HuH-7.5 (cell line): ENCODE measurements at regions not wholly inside any gene's neighbourhood (a gene's known extent, or its start where the extent isn't known, plus 50 kb on each side); places are given as distances from the start of the nearest gene placed in this dataset.

Source experiments
- DNase-seq: peaks from one replicate; pipeline ENCODE4 v3.0.0; 2011; ENCODE audit warnings: low spot score

DNA sequence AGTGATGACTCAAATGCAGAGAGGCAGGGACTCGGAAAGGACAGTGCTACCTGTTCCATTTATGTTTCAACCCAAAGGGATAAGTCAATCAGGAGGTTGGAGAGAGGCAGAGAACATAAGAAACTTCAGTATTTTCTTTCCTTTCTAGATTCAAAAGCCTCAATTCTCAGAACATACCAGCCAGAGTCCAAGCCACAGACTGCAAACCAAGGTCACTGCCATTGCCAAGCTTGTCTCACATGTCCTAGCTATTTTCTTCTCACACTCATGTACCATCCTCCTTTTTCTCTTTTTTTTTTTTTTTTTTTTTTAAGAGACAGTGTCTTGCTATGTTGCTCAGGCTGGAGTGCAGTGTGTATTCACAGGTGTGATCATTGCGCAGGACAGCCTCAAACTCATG, 111.7 kb upstream of the AKIP1 start:
- DNase-seq: no peak

DNA sequence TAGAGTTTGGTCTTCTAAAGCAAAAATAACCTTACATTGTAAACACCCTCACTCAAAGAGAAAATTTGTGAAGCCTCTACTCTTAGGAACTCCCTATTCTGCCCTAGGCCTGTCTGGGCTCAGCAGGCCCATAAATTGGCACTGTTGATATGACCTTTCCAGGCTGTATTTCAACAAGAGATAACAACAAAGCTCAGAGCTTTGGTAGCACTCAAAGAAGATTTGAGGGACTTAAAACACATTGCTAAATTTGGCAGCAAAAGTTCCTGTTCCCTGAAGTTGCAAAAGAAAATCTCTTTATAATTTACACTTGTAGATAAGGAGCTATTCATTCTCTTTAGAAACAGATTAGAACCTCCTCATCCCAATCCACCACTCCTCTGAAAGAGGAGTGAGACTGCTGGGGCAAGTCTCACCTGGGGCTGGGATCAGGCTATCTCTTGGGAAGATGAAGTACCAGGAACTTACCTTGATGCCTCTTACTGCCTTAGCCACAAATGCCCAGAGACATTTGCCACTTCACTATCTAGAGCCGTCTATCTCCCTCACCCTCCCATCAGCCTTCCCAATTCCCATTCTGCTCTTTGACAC, 110.4 kb upstream of the AKIP1 start:
- DNase-seq: no peak

DNA sequence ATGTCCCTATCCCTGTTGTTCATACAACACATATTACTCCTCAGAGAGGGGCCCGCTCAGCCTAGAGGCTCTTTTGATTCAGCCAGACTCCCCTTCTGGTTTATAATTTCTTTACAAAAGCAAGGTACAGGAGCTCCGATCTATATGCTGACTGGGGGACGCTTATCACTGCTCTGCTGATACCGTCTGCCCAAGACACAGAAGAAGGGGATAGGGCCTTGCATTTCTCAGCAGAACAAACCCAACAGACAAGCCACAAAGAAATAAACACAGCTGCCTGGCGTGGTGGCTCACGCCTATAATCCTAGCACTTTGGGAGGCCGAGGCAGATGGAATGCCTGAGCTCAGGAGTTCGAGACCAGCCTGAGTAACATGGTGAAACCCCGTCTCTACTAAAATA, 109.9 kb upstream of the AKIP1 start:
- no peak for DNase-seq

DNA sequence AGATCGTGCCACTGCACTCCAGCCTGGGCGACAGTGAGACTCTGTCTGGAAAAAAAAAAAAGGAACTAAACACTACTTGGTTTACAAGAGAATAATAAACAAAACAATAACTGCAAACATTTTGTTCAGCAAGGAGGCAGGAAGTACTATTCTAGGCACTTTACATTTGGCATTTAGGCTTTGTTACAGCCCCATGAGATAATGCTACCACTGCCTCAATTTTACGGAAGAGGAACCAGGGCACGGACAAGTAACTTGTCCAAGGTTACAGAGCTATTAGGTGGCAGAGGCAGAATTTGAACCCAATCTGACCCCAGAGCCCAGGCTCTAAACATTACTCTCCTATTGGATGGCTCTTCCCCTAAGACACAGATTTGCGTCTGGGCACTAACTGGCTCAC, 108.7 kb upstream of the AKIP1 start:
- DNase-seq: no peak

DNA sequence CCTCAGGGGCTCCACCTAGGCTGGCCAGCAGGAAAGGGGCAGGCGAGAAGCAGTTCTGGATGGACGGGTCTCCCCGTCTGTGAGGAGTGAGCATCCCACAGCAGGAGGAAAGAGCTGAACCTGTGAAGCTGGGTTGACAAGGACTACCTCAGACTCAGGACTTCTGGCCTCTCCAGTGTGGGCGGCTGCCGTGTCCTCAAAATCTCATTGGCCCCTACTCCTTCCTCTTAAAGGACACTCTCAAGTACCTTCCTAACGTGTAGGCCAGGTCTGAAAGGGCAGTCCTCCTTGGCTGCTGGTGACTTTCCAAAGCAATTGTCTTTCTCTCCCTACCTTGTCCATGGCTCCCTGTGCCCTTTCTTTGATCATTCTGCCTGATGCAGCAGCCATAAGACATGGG, 107.0 kb upstream of the AKIP1 start:
- no peak for DNase-seq

DNA sequence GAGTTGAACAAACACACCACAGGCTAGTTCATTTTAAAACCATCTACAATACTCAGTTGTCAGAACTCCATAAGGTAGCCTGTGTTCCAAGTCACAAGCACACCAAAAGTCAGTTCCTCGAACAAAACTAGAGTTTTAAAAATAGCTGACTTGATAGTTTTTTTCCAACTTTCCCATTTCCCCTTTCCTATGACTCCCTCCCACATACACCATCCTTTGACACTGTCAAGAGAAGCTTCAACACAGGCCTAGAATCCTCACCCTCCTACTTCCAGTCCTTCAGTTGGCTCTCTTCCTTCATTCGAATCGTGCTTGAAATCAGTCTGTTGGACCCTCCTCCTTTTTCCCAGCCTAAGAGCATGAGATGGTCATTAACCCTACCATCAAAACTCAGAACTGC, 105.7 kb upstream of the AKIP1 start:
- DNase-seq: no peak

DNA sequence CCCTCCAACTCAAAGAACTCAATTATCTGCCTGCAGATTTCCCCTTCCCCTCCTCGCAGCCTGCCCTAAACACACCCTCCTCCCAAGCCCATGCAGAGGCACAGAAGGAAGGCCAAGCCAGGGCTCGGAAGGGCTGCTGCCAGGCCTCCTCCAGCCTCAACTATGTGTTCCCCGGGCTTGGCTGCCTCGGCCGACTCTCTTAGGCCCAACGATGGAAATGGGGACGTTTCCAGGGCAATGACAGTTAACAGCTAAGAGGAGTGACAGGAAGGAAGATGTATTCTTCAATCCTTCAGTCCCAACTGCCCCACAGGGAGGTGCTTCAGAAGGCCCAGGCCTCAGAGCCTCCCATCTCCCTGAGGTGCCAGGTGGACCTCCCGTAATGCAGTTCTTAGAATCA, 104.0 kb upstream of the AKIP1 start:
- no peak for DNase-seq

DNA sequence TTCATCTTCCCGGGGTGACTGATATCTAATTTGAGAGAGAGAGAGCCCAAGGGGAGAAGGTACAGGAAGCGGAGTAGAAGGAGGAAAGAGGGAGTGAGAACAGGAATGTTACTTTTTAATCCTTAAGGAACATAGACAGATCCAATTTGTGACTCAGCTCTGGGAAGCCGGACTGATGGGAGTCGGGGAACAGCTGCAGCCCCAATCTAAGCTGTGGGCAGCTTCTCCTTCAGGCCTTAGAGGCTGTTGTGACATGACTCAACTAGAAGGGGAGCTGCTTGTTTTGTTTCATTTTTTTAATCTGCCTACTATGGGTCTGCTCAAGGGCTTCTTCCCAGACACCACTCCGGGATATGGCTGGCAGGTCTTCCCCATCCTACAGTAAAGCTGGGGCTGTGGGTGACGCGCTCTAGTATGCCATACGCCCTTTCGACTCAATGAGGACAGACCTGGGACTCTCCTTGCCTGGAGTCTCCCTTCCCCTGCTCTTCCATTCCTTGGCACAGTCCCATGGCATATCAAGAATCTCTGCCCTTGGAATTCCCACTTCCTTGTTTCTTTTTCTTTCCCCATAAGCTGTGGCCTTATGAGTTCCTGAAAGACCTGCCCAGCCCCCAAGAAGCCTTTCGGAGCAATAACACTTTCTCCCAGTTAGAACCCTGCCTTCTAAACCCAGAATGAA, 103.3 kb upstream of the AKIP1 start:
- no peak for DNase-seq

DNA sequence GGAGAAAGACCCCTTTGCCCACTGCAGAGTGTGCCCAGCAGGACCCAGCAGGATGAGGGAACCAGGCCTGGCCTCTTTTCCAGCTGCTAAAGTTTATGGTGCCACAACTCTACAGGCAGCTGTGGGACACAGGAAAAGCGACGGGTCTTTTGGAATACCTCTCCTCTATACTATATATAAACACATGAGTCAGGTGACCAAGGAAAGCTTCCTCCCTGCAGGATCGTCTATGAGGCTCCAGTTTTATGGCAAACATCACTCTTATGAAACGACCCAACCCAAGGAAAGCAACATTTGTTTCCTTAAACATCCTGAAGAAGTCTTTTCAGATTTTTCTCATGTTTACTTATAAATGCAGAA, 102.8 kb upstream of the AKIP1 start:
- no peak for DNase-seq

DNA sequence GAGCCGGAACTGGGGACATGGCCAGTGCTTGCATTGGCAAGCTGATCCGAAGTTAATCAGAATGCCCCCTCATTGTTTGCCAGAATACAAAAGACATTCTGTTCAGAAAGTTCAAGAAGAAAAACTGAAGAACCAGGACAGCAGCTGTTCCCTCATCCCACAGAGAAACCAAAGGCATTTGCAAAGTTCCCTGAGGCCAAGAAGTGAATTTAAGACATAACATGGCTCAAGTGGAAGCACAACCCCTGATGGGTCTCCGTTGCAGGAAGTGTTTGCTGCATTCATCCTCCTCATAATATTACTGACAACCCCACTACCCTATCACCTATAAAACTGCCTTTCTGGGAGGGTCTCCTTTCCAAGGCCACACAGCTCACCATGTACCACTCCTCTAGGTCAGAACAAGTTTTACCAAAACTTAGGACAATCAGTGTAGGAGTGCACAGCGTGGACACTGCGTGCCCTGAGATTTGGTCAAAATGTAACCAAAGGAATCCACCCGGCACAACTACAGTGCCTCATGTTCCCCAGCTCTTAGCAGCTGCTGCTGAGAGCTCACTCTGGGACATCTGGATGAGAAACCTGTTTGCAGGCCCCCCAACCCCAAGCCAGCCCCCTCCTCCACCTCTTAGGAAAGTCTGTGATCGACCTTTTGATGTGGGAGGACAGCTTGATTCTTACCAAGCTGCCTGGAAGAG, 101.6 kb upstream of the AKIP1 start:
- DNase-seq: no peak

DNA sequence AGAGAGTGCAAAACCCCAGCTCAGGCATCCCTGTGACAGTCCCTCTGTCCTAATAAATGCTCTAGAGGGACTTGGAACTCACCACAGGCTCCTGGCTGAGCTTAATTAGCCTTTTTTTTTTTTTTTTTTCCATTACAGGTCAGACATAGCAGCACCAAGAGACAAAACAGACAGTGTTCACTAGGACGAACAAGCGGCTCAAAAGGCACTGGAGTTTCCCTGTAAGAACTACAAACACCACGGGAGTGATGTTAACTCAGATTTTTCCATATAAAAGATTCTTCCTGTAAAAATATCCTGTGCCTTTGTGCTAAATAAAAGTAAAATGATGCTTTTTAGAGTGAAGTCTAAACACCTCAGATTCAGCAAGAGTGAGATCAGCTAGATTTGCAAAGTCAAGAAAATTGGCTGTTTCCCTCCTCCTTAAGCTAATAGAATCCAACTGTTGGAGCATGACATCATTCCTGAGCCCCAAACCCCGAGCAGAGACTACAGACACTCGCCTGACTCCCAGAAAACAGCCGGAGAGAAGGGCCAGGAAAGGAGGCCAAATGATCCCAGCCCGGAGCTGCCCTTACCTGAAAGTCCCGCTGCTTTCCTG, 101.0 kb upstream of the AKIP1 start:
- DNase-seq: no peak

DNA sequence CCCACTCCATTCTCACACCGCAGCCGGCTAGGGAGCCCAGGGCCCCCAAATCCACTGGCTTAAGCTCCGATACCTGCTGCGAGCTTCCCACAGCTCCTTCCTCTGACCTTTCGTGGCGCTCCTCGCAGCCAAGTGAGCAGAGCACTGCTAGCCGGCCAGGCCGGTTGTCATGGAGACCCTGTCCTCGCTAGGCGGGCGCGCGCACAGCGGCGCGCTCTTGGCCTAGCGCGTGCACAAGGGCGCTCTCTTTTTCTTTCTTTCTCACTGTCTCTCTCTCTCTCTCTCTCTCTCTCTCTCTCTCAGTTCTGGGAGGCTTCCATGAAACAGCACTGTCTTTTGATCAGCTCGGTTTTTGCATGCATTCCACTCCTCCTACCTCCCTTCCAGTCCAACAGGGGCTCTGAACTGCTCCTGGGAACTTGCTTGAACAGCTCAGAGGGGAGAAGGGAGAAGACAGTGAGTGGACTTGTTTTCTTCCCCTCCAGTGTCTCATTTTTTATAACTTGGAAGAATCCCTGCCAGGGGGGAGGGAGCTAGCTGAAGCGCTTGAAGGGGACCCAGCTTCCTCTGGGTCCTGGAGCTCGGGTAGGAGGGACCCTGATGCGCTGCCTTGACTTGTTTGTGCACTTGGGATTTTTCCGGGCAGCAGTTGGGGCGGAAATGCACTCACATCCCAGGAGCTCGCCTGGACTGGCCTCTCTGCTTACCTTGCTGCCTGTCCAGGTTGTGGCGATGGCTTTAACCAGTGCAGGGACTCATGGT, 100.3 kb upstream of the AKIP1 start:
- no peak for DNase-seq

DNA sequence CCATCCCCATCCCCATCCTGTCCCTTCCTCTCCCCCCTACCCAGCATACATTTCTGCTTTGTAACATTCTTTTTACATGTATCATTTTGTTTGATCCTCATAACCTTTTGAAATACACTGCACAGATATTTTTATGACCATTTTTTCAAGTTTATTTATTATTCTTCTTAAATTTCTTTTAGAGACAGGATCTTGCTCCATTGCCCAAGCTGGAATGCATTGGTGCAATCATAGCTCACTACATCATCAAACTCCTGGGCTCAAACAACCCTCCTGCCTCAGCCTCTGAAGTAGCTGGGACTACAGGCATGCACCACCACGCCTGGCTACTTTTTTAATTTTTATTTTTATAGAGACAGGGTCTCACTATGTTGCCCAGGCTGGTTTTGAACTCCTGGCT, 99.4 kb upstream of the AKIP1 start:
- DNase-seq: no peak

DNA sequence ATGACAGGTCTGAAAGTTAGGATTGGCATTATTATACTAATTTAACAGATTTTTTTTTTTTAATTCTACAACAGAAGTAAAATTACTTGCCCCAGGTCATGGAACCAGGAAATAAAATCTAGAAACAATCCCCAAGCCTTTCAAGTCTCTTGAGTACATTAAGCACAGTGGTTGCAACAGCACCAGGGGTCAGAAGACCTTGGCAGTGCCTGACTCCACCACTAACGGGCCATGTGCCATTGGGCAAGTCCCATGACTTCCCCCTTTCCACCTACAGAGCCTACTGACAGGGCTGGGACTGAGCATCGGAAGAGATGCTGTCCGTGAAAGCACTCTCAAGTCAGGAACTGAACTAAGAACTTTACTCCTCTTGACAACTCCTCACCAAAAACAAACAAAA, 98.6 kb upstream of the AKIP1 start:
- no peak for DNase-seq

DNA sequence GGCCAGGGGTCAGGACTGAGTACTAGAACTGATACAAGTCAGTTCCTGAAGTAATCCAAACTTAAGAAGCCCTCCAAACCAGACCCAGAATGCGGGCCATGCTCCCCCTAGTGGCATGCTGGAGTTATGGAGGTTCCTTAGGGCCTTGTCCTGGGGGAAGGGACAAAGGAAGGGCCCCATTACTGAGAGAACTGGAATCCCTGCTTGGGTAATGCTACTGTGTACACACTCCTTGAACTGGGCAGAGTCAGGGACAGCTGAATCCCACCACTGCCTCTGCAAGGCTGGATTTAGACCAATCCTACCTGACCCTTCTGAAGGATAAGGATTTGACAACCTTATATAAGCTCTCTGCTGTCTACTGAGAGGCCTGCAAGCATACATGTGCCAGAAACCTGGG, 97.3 kb upstream of the AKIP1 start:
- DNase-seq: peak; percentile 92

DNA sequence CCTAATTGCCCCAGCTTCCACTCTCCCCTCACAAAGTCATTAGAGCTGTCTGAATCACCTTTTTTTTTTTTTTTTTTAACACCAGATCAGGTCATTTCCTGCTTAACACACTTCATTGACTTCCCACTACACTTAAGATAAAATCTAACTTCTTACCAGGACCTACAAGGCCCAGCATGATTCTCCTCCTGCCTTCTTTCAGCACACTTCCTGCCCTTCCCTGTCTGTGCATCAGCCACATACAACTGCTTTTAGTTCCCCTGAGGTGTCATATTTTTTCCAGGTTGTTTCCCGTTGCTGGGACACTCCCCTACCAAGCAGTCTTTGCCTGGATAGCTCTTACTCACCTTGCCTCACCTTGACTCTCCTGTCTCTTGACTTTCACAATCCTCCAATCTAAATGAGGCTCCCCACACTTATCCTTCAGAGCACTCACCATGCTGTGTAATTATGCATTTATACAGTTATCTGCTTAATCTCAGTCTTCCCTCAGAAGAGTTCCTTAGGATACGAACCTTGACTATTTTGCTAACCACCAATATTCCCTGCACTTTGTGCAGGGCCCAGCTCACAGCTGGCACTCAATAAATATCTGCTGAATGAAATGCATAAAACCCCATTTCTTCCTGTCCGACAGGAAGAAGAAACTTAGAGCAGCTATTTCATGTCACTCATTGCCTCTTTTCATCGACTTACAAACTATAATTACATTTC, 96.6 kb upstream of the AKIP1 start:
- no peak for DNase-seq

DNA sequence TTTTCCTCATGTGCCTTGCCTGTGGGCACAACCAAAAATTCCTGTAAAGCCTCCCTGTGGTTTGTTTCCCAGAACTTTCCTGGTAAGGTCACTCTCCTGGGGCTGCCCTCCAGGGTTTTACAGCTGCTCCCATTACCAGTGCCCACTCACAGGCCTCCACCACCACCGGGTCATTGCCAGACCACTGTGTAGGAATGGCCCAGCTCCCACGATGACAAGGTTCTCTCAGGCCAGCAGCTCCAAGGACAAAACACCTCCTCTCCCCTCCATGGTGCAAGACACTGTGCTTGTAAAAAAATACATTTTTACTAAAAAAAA, 96.1 kb upstream of the AKIP1 start:
- no peak for DNase-seq

DNA sequence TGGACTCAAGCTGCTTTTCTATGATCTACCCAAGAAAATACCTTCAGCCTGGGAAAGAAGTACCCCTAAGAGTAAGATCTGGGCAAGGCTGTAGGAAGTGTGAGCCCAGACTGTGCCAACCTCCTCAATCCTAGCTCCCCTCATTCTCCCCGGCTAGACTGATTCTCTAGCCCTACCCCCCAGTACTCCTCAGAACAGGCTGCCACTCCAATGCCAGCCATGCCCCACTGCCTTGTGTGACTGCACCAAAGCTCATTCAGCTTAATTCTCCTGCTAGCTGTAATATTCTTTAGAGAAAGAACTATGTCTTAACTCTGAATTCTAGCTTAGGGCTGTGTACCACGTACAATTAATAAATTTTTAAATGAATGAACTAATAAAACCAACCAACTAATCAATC, 92.6 kb upstream of the AKIP1 start:
- DNase-seq: no peak

DNA sequence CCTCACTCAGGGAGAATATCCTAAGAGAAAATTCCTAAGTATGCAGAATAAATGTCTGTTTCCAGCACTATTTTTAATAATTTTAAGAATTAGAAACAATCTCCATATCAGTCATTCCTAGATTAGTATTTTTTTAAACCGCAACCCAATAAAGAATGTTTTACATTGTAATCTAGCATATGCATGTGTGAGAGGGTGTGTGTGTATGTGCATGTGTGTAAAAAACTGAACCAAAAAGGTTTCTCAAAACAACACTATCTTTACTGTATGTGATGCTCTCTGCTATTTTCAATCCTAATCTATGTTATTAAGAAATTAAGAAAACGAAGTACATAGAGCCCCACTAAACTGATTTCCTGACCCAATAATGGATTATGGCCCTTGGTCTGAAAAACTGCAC, 90.6 kb upstream of the AKIP1 start:
- no peak for DNase-seq

DNA sequence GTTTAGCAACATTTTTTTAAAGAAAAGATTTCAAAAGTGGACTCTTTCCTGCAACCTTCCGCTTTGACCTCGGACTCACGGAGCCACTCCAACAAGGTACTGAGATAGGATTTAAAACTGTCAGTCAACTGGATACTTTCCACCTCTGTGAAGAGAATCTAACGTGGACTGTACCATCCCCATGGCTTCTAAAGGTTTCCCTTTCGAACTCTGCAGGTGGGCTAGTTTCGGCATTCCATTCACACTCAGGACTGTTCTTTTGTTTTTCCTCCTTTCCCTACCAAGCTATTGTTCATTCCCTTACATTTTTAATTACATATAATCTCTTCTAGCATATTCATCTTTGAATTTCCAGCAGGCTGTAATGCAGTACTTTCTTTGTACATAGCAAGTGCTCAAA, 88.5 kb upstream of the AKIP1 start:
- DNase-seq: no peak

DNA sequence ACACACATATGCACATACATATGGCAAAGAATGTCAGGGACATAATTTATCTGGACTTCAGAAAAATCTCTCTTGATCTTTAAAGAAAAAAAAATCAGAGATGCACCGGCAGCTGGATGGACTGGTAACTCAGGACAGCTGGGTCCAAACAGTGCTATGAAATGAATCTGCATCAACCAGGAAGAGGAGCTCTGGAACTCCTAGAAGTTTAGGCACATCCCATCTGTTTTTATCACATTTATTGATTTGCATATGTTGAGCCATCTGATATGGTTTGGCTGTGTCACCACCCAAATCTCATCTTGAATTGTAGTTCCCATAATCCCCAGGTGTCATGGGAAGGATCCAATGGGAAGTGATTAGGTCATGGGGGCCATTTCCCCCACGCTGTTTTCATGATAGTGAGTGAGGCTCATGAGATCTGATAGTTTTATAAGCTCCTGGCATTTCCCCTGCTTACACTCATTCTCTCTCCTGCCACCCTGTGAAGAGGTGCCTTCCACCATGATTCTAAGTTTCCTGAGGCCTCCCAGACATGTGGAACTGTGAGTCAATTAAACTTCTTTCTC, 87.7 kb upstream of the AKIP1 start:
- no peak for DNase-seq
